VCaP (cell line): ENCODE measurements at regions not wholly inside any gene's neighbourhood (a gene's known extent, or its start where the extent isn't known, plus 50 kb on each side); places are given as distances from the start of the nearest gene placed in this dataset.
"Not testable (repeated sequence)": the region's sequence is repeated elsewhere in the genome, so short reads cannot be mapped to it uniquely, and the experiment has no call there.

Source experiments
- H3K27ac ChIP-seq: fragments of 450-650 bp; 2 replicates; pipeline ENCODE4 v1.5.1; 2017
- TF ChIP-seq, protein P1 (sequence below): fragments of 450-650 bp; conservative IDR thresholded peaks from 2 replicates; pipeline ENCODE4 v1.5.1; 2017; ENCODE audit warnings: mild to moderate bottlenecking, moderate library complexity

DNA sequence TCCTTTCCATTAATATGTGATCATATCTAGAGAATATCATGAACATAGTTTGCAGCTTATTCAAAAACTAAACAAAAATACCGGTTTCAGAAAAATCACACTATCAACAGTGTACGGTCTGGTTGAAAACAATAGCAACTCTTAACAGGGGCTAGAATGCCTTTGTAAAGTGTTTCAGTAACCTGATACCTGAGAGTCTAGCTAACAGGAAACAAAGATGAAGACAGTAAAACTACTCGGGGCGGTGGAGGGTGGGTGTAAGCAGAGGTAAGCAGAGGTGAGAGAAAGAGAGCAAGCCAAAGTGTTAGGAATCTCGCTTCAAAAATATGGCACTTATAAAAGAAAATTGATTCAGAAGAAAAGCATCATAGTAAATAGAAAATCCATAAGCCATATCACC is 109.0 kb upstream of the RGPD4 start:
- no peak overlapping the region for H3K27ac ChIP-seq
- TF ChIP-seq, protein P1, sequence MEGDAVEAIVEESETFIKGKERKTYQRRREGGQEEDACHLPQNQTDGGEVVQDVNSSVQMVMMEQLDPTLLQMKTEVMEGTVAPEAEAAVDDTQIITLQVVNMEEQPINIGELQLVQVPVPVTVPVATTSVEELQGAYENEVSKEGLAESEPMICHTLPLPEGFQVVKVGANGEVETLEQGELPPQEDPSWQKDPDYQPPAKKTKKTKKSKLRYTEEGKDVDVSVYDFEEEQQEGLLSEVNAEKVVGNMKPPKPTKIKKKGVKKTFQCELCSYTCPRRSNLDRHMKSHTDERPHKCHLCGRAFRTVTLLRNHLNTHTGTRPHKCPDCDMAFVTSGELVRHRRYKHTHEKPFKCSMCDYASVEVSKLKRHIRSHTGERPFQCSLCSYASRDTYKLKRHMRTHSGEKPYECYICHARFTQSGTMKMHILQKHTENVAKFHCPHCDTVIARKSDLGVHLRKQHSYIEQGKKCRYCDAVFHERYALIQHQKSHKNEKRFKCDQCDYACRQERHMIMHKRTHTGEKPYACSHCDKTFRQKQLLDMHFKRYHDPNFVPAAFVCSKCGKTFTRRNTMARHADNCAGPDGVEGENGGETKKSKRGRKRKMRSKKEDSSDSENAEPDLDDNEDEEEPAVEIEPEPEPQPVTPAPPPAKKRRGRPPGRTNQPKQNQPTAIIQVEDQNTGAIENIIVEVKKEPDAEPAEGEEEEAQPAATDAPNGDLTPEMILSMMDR = no peak

DNA sequence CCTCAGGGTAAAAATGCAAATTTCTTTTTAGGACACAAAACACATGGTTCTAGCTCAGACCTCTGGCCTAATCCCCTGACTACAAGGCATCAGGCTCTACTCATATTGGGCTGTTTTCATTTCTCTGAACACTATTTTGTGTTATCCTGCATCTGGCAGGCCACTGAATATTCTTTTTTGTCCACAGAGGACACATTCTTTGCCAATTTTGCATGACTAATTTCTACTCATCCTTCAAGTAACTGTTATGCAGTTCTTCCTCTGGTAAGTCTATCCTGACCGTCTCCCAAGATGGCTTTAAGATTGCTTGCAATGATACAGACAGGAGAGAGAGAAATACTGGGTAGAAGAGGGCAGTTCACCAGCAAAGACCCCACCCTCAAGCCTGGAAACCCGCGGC is 107.6 kb upstream of the RGPD4 start:
- H3K27ac ChIP-seq = no peak overlapping the region
- TF ChIP-seq, protein P1 = no peak

DNA sequence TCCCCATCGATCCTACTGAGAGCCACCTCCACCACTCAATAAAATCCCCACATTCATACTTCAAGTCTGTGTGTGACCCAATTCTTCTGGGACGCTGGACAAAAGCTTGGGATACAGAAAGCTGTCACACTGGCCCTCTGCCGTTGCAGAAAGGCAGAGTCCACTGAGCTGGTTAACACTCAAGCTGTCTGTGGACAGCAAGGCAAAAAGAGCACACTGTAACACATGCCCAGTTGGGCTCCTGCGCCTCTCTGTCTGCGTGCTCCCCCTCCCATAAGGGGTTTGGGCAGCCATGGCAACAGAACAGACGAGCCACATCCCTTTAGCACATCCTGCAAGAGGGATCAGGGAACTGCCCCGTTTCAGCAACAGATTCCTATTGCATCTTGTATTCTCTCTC is 106.9 kb upstream of the RGPD4 start:
- H3K27ac ChIP-seq = no peak overlapping the region
- TF ChIP-seq, protein P1 = no peak

DNA sequence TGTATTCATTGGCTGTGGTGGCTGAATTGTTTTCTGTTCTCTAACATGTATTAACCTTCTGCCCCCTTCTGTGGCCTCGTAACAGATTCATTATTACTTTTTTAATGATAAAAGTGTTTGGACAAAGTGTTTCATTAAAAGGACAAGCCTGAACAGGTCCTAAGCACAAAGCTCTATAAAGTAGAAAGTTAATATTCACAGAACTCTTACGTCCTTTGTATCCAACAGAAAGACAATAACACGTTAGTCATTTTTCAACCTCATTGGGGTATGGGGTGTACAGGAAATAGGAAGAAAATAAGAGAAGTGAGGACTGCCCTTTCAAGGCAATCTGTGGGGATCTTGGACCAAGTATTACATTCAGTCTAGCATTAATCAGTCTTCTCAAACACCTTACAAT is 105.5 kb upstream of the RGPD4 start:
- TF ChIP-seq, protein P1 = no peak

DNA sequence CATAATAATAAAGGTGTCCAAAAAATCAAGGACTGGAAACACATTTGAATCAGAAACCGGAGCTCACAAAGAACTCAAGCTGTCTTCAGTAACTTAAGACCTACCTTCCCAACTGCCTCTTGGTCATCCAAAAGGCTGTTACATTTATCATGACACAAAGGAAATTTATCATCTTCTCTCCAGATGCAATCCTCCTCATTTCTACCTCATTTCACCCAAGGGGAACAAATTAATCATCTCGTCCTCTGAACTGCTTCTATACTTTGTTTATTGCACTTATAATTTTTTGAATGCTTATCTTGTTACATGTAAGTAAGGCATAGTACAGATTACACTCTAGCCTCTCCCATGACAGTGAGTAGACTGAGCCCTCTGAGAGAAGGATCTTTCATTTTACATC is 105.1 kb upstream of the RGPD4 start:
- H3K27ac ChIP-seq = no peak overlapping the region; the same call in 1 of the 2 replicates
- TF ChIP-seq, protein P1 = no peak

More for the DNA sequence above, 105.5 kb upstream of the RGPD4 start:
- no peak overlapping the region; the same call in 1 of the 2 replicates for H3K27ac ChIP-seq

DNA sequence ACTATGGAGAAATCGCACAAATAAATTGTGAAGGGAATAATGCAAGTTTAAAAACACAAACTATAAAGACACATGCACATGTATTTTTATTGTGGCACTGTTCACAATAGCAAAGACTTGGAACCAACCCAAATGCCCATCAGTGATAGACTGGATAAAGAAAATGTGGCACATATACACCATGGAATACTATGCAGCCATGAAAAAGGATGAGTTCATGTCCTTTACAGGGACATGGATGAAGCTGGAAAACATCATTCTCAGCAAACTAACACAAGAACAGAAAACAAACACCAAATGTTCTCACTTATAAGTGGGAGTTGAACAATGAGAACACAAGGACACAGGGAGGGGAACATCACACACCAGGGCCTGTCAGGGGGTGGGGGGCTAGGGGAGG is 100.9 kb upstream of the RGPD4 start:
- not testable (repeated sequence) for H3K27ac ChIP-seq

DNA sequence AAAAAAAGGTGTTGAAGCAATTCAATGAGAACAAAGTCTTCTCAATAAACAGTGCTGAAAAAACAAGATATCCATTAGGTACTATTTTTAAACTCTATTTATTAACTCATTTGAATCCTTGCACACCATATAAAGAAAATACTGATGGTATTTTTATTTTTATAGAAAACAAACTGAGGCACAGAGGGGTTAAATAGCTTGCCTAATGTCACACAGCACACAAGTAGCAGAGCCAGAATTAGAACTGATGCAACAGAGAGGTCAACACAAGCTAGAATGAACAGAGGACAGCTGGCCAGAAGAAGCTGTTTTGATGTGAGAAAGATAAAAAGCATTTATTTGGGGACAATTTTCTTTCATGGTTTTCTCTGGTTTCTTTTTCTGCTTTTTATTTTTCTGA is 99.4 kb upstream of the RGPD4 start:
- TF ChIP-seq, protein P1 = no peak
- no peak overlapping the region for H3K27ac ChIP-seq

DNA sequence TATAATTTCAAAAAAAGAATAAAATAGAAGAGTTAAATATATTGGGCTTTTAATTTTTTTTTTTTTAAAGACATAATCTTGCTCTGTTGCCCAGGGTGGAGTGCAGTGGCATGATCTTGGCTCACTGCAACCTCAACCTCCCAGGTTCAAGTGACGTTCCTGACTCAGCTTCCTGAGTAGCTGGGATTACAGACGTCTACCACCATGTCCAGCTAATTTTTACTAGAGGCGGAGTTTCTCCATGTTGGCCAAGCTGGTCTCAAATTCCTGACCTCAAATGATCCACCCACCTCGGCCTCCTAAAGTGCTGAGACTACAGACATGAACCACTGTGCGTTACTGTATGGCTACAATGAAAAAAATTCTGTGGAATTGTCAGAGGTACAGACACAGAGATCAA is 98.1 kb upstream of the RGPD4 start:
- no peak overlapping the region for H3K27ac ChIP-seq
- TF ChIP-seq, protein P1 = no peak
